ENCODE measurements at regions not wholly inside any gene's neighbourhood (a gene's known extent, or its start where the extent isn't known, plus 50 kb on each side); places are given as distances from the start of the nearest gene placed in this dataset.

- DNase-seq = no peak
These were observed 620.7 kb downstream of the SPRY1 start for GRCh38 chr4:124017185-124017785.

- DNase-seq = no peak
These were observed 622.1 kb downstream of the SPRY1 start for GRCh38 chr4:124018383-124019317.

GRCh38 chr4:124019749-124020549 lies 623.4 kb downstream of the SPRY1 start:
- no peak for DNase-seq

GRCh38 chr4:124025000-124025399 lies 628.4 kb downstream of the SPRY1 start:
- no peak for DNase-seq

- DNase-seq = no peak
These were observed 628.8 kb downstream of the SPRY1 start for GRCh38 chr4:124025428-124025827.

- DNase-seq = peak; percentile 58
These were observed 631.6 kb downstream of the SPRY1 start for GRCh38 chr4:124028182-124028581.

GRCh38 chr4:124030147-124030546 lies 633.6 kb downstream of the SPRY1 start:
- DNase-seq = peak; percentile 65

- no peak for DNase-seq
These were observed 635.4 kb downstream of the SPRY1 start for GRCh38 chr4:124032035-124032434.

- no peak for DNase-seq
These were observed 638.9 kb downstream of the SPRY1 start for GRCh38 chr4:124035364-124036041.

GRCh38 chr4:124037236-124037635 lies 640.6 kb downstream of the SPRY1 start:
- no peak for DNase-seq

- no peak for DNase-seq
These were observed 647.7 kb downstream of the SPRY1 start for GRCh38 chr4:124044330-124044729.

GRCh38 chr4:124044867-124045266 lies 648.3 kb downstream of the SPRY1 start:
- DNase-seq = no peak

- DNase-seq = no peak
These were observed 649.6 kb downstream of the SPRY1 start for GRCh38 chr4:124046190-124046589.

- DNase-seq = no peak
These were observed 657.4 kb downstream of the SPRY1 start for GRCh38 chr4:124053872-124054538.

- no peak for DNase-seq
These were observed 657.2 kb downstream of the ANKRD50 start for GRCh38 chr4:124055336-124055735.

GRCh38 chr4:124055896-124056295 lies 656.6 kb downstream of the ANKRD50 start:
- DNase-seq = no peak

- peak; percentile 54 for DNase-seq
These were observed 652.1 kb downstream of the ANKRD50 start for GRCh38 chr4:124060261-124060918.

- no peak for DNase-seq
These were observed 651.1 kb downstream of the ANKRD50 start for GRCh38 chr4:124061413-124061812.

GRCh38 chr4:124065422-124065821 lies 647.1 kb downstream of the ANKRD50 start:
- DNase-seq = no peak

GRCh38 chr4:124065936-124066335 lies 646.6 kb downstream of the ANKRD50 start:
- no peak for DNase-seq

- no peak for DNase-seq
These were observed 645.9 kb downstream of the ANKRD50 start for GRCh38 chr4:124066595-124066994.

- DNase-seq = no peak
These were observed 645.5 kb downstream of the ANKRD50 start for GRCh38 chr4:124067046-124067445.

Data from right forelimb (tissue), 1 donor.